DMS79 treated with DMSO at 0.1 percent for 48 hours (cell line): ENCODE measurements at regions not wholly inside any gene's neighbourhood (a gene's known extent, or its start where the extent isn't known, plus 50 kb on each side); places are given as distances from the start of the nearest gene placed in this dataset.
A peak's percentile ranks its signal among the peaks of the same experiment; 100 is the strongest.

Experiments
- DNase-seq: peaks from one replicate; lab custom pipeline; 2025; lab: John Stamatoyannopoulos, UW

DNA sequence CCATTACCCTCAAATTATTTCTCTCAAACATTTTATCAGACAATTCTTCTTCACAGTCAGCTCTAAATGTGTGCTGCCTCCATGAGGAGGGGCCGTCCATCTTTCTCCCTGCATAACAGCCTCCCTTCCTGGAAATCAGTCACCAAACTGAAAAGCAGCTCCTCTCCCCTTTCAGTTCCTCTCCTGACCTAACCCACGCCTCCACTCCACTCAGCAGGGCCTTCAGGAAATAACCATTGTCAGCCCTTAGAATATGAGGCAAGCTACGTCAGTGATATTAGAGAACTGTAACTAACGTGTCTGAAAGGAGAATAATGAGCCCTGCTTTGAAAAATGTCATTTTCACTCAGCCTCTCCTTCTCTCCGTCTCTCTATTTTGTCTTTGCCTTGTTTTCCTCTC, 116.2 kb downstream of the OLFM4 start:
- no peak for DNase-seq

DNA sequence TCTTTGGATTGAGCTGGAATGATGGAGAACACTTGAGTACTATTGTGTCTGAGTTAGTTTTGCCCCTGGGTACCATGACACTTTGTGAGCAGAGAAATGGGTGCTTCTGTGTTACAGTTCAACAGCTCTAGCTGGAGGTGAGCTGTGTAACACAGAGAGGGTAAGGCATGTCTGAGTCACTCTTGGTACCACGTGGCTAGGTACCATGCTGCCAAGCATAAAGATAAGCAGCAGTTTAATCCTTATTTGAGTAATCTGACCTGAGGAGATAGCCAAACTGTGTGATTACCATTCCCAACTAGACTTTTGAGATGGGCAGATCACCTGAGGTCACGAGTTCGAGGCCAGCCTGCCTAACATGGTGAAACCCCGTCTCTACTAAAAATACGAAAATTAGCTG, 122.0 kb downstream of the OLFM4 start:
- no peak for DNase-seq

DNA sequence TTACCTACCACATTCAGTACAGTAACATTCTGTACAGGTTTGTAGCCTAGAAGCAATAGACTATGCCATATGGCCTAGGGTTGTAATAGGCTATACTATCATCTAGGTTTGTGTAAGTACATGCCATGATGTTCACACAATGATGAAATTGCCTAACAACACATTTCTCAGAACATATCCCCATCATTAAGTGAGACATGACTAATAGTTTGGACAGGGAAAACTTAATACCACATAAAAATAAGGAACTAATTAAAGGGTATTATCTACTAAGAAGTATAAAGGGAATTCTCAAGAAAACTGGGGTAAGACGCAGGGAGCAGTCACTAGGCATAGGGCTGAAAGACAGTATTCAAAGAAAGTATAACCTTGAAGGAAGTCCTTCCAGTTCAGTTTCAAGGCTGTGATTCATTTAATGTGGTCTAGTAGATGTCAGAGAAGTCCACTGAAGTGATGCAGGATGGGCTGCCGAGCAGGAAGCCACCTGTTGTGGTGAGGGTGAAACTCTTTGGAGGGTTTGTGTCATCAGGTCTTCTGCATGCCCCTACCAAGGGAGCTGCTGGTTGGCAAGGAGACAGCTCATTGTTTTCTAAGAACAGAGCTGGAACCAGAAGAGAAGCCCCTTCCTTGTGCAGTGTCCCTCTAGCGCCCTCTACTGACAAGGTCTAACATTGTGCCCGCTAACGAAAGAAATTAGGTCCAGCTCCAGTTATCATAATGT, 122.9 kb downstream of the OLFM4 start:
- DNase-seq: peak; percentile 69

DNA sequence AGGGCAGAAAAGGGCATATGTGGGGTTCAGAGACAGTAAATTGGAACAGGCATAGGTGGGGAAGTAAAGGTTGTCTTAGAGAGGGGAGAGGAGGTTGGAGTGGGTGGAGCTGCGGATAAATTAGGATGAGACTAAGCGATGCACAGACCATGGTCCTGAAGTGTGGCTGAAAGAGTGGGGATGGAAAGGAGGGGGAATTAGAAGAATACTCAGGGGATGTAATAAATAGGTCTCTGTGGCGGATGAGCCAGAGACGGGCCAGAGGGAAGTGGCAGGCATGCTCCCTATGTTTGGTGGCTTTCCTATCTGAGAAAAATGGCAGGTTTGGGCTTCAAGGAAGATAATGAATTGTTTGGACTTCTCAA, 123.4 kb downstream of the OLFM4 start:
- no peak for DNase-seq

DNA sequence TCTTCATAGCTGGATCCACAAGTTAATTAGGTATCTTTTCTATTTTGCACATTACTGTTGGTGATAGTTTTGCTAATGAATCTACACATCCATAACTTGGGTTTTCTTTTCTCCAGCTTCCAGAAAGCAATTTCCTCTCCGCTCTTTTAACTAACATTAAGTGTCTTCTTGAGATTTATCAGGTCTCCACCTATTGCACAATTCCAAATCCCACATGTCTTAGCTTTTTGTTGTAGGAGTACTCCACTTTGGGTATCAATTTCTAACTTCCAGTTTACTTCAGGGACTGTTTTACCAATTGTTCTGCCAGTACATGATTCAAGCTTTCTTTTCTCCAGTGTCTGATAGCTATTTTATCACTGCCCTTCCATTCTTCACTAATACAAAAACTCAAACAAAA, 129.6 kb downstream of the OLFM4 start:
- no peak for DNase-seq

DNA sequence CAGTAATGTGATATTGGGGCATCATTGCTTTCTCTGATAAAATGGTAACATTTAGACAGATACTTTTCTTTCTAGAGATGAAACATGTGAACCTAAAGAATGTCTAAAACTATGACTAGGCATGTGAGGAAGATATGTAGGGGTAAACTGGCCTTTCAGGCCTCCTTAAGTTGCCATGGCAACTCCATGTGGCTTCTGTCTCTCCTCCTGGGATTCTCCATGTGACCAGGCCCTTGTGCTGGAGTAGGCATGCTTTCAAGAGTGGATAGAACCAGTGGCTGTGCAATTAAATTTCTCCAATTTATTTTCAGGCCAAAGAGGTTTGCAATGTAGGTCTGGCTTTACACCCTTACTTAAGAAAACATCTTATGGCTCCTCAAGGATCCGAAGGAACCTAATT, 130.8 kb downstream of the OLFM4 start:
- peak; percentile 27 for DNase-seq

DNA sequence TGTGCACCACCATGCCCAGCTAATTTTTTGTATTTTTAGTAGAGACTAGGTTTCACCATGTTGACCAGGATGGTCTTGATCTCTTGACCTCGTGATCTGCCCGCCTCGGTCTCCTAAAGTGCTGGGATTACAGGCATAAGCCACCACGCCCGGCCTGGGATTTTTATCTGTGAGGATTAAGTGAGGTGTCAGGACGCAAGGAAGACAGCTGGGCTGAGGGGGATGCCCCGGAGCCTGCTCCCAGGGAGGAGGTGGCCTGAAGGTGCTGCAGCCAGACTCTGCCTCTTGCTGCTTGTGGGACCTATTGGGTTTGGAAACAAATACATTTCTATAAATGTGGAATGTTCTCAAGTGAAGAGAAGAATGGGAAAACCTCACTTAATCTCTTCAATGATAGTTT, 131.6 kb downstream of the OLFM4 start:
- no peak for DNase-seq

DNA sequence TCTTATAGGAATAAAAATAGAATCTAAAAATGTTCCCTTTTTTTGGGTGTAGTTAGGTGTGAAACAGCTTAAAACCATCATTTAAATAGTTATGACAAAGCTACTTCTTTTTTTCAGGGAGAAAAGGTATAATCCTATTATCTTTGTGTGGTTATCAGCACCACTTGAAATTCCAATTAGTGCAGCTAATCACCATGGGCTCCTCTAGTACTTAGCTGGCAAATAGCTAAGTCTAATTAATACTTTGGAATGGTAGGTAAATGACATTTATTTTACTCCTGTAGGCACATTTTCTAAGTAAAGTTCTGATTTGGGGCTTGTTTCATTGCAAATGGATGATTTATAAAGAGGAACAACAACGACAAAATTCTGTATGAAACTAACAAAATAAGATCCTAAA, 132.6 kb downstream of the OLFM4 start:
- DNase-seq: no peak

DNA sequence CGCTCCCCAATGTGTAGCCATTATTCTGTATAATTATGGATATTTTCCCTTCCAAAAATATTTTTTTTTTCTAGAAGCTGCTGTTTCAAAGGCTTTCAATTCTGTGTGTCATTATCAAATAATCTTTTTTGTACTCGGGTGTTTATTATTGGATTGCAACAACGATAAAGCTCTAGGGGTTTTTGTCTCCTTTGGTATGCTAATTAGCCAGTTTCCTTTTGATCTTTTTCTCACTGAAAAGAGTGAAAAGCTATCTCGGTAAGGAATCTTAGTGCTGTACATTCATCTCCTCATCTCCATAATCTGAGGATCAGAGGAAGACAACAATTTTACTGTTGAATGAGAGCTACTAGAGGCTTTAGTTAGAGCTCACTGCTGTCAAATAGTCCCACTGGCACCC, 136.6 kb downstream of the OLFM4 start:
- no peak for DNase-seq

DNA sequence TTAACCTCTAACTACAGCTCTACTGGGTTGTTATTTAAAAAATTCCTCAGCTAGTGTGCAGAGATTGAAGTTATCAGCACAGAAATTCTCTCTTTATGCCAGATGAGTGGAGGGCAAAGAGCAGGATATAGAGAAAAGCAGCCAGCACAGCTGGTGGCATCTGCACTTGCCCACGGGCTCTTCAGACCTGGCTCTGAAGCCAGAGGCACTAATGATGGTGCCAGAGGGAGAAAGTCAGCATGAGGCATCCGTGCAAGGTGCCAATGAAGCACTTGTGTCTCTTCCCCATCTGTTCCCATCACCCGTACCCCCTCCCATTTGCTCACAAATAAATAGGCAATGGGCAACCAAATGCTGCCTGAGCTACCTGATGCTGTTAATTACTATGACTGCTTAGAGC, 138.9 kb downstream of the OLFM4 start:
- peak; percentile 54 for DNase-seq

DNA sequence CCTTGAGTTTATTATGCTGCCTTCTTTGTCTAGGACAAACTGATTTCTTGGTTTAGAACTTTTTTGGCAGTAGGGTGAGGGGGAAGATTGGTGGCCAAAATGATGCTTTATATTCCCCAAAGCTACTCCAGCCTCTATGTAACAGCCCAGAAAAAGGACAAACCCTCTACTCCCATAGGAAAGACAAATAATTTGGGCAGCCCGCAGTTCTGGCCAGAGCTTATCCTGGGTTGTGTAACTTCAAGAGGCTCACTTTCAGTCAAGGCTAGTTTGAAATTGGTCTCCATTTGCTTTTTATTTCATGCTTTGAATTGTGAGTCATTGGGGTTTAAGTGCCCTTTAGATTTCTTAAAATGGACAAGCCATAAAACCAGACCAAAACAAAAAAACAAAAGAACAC, 142.3 kb downstream of the OLFM4 start:
- DNase-seq: peak; percentile 14

DNA sequence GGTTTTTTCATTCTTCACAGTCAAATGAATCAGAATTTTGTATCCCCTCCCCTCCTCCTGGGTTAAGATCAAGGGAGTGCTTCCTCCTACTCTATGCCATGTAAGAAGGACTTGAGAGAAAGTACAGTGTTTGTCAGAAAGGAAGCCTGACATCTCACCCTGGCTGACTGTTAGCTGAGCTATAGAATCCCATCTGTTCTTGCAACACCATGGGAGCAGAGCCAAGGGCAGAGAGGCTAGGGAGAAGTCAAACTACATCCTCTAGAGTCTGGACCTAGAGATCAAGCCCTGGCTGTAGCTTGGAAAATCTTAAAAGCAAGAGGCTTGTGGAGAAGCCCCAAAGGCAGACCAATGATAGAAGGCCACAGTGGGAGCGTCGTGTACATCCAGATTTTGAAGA, 145.9 kb downstream of the OLFM4 start:
- DNase-seq: no peak

DNA sequence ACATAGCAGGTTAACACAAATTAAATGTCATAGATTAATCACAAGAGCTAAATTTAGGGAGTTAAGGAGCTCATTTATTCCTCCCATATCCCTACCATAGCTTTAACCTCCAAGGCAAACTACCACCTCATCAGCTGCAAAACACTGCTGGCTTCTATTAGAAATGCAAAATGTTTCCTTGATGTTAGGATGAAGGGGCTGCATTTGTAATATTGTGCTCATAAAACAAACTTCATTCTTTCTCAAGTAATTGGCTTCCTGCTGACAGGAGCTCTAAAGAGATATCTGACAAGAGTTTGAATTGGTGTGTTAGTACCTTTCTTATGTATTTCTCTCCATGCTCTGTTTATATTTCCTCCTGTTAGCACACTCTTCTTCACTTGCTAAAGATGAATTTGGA, 152.1 kb downstream of the OLFM4 start:
- DNase-seq: no peak

DNA sequence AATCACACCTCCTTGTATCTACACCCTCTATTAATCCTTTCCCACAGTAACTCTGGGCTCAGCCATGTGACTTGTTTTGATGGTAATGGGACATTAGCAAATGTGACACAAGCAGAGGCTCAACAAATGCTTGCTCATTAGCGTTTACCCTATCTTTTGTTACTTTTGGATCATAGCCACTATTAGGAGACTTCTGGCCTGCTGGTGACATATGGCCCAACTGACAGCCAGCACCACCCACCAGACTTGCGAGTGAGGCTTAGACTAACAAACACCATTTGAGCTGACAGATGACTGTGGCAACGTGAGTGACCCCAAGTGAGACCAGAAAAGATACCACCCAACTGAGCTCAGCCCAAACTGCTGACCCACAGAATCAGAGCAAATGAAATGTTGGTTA, 154.1 kb downstream of the OLFM4 start:
- DNase-seq: no peak

DNA sequence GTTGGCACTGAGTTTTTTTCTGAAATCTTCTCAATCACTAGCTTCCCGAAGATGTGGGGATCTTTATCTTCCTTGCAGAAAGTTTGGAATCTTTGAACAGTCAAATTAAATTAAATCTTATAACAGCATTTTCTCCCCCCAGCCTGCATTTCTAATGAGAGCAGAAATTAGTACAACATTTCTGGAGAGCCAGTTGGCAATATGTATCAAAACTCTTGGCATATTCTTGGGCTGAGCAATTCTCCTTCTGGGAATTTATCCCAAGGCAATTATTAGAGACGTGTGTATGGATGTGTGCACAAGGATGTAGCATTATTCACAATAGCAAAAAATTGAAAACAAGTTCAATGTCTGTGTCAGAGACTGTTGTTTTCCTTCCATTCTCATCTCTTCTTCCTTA, 159.5 kb downstream of the OLFM4 start:
- no peak for DNase-seq

DNA sequence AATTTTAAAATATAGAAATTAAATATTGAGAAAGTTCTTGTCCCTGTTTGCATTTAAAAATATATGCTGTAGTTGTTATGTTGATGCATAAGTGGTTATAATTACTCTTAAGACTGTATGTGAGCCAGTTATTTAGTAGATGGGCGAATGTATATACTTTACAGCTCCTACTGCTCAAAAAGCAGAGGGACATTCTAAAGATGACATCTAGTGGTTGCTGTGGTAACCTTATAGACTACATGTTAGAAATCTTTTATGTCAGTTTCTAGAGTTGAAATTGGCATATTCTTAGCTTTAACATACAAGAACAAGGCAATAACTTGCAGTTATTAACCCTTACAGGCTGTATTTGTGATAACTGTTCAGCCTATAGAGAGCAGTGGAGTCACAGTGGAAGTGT, 160.5 kb downstream of the OLFM4 start:
- no peak for DNase-seq

DNA sequence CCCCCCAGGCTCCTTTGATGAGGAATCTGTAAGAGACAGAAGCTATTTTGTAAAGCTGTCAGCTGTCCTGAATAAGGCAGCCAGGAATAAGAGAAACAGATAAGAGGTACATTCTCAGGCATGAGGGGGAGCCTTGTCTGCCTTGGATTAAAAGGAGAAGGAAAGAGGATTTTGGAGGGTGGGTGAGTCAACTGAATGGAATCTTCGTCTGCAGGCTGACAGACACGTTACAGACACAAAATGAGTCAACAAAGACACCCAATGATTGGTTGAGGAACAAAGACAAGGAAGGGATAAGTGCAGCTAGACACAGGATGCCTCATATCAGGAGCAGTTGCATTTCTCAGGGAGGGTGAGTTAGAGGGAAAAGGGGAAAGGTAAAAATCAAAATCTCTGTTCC, 162.5 kb downstream of the OLFM4 start:
- DNase-seq: no peak

DNA sequence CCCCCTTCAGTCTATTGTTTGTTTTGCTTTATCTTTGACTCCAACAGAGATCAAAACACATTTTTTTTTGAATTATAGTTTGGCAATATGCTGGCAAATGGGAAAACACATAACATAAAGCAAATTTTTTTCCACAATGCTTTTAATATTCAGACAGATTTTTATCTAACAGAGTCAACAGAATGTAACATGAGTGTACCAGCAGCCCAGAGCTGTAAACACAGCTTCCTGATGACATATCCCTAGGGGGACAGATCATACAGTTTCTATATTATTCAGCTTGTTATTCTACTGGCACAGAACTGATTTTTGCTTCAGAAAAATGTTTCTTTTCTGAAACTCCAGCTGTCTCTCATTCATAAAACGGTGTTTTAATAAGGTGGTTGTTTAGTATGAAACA, 168.8 kb downstream of the OLFM4 start:
- DNase-seq: no peak

DNA sequence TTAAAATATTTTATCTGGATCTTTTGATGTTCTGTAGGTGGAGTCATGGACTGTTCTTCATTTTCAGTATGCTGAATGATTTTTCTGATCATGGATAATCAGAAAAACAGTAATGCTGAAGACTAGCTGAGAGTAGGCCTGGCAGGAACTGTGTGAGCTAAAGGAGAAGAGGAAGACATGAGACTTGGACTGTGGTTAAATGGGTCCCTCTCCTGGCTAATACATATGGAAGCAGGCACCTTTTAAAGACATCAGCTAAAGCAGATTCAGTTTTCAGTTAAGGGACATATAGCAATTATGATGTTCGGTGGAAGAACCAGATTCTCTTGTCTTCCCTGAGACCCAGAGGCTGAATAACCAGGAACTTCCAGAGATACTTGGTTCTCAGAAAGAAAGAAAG, 169.4 kb downstream of the OLFM4 start:
- DNase-seq: peak; percentile 25

DNA sequence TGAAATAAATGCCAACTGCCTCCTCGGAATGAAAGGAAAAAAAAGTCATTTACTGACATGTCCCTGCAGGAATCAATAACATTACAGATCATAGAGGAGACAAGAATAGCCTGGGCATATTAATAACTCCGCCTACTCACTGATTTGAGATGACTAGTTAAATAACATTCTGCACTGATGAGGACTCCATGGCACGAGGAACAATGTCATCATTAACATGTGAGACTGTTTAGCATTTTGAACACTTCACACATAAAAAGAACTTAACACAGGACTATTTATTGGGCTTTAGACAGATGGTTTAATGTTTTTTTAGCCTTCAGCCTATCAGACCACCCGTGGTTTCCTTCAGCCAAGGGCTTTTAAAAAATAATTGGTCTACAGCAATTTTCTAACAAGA, 170.1 kb downstream of the OLFM4 start:
- DNase-seq: peak; percentile 26

DNA sequence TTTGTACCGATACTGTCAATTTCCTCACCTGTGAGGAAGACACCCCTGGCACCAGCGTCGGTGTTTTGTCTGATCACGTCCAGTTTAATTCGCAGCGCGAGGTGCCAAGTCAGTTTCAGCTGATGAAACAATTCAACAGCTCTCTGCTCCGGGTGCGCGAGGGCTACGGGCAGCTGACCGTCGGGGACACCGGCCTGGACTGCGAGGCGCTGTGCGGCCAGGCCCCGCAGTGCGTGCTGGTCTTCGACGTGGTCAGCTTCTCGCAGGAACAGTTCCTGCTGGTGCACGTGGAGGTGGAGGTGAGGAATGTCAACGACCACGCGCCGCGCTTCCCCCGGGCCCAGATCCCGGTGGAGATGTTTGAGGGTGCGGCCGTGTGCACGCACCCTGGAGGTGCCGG, 171.5 kb downstream of the OLFM4 start:
- no peak for DNase-seq

DNA sequence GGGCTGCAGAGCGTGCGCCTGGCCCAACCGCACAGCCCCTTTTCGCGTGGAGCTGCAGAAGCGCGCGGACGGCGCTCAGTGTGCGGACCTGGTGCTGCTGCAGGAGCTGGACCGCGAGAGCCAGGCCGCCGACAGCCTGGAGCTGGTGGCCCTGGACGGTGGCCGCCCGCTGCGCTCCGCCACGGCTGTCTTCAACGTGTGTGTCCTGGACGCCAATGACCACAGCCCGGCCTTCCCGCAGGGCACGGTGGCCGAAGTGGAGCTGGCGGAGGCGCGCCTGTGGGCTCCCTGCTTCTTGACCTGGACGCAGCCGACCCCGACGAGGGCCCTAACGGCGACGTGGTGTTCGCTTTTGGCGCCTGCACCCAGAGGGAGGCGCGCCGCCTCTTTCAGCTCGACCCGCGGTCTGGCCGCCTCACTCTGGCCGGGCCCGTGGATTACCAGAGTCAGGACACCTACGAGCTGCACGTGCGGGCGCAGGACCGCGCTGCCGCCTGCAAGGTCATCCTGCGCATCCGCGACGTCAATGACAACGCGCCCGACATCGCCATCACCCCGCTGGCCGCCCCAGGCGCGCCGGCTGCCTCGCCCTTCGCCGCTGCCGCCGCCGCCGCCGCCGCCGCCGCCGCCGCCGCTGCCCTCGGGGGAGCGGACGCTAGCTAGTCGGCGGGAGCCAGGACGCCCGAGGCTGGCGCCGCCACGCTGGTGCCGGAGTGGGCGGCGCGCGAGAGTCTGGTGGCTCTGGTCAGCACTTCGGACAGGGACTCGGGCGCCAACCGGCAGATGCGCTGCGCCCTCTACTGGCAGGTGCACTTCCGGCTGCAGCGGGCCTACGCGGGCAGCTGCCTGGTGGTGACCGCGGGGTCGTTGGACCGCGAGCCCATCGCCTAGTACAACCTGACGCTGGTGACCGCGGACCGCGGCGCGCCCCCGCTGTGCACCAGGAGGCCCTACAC, 172.2 kb downstream of the OLFM4 start:
- DNase-seq: no peak

DNA sequence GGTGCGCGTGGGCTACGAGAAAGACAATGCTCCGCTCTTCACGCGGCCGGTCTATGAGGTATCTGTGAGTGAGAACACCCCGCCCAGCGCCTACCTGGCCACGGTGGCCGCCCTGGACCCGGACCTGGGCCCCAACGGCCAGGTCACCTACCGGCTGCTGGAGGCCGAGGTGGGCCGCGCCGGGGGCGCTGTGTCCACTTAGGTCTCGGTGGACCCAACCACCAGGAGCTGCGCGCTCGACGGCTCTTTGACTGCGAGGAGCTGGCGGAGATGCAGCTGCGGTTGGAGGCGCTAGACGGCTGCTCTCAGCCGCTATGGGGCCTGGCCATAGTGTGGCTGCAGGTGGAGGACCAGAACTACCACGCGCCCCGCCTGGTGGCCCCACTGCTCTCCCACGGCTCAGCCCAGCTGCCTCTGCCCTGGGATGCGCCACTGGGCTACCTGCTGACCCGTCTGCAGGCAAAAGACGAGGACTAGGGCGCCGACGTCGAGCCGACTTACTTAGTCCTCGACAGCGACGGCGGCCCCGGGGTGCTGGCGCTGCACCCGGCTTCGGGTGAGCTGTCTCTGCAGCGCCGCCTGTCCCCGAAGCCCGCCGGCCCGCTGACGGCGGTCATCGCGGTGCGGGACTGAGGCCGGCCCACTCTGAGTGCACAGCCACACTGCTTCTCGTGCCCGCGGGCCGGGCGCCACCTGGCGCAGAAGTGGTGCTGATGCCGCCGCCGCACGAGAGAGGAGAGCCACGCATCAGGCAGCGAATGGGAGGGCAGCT, 173.0 kb downstream of the OLFM4 start:
- no peak for DNase-seq
